ENCODE measurements at regions not wholly inside any gene's neighbourhood (a gene's known extent, or its start where the extent isn't known, plus 50 kb on each side); places are given as distances from the start of the nearest gene placed in this dataset.

- no peak for ATAC-seq
- H3K27me3 ChIP-seq, result no peaks in the 10 kb centered on the region
- no peaks in the 10 kb centered on the region for H3K4me1 ChIP-seq
- 71 to 84% (median 80%) methylated on average over 8 of the region's 8 CpGs for WGBS, 4 donors
- H3K36me3 ChIP-seq, result no peaks in the 10 kb centered on the region
- H3K9me3 ChIP-seq, result no peaks in the 10 kb centered on the region
- no peak overlapping the region for H3K27ac ChIP-seq
- no peak for DNase-seq
- H3K4me3 ChIP-seq, result no peak overlapping the region
- intact Hi-C loops (cut with DNase I), result loop anchor here in 2 of 10 donors (10.0 kb wide), 1 partner anchor 116 kb away; no protein-coding TSS in a partner anchor
- TF ChIP-seq POLR2A (IDR thresholded peaks at IDR 0.05), result no peak
- TF ChIP-seq, protein P1, sequence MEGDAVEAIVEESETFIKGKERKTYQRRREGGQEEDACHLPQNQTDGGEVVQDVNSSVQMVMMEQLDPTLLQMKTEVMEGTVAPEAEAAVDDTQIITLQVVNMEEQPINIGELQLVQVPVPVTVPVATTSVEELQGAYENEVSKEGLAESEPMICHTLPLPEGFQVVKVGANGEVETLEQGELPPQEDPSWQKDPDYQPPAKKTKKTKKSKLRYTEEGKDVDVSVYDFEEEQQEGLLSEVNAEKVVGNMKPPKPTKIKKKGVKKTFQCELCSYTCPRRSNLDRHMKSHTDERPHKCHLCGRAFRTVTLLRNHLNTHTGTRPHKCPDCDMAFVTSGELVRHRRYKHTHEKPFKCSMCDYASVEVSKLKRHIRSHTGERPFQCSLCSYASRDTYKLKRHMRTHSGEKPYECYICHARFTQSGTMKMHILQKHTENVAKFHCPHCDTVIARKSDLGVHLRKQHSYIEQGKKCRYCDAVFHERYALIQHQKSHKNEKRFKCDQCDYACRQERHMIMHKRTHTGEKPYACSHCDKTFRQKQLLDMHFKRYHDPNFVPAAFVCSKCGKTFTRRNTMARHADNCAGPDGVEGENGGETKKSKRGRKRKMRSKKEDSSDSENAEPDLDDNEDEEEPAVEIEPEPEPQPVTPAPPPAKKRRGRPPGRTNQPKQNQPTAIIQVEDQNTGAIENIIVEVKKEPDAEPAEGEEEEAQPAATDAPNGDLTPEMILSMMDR (IDR thresholded peaks at IDR 0.05), result no peak
Measured at GRCh38 chr4:185898413-185898812, 86.4 kb upstream of the SORBS2 start.

DNA sequence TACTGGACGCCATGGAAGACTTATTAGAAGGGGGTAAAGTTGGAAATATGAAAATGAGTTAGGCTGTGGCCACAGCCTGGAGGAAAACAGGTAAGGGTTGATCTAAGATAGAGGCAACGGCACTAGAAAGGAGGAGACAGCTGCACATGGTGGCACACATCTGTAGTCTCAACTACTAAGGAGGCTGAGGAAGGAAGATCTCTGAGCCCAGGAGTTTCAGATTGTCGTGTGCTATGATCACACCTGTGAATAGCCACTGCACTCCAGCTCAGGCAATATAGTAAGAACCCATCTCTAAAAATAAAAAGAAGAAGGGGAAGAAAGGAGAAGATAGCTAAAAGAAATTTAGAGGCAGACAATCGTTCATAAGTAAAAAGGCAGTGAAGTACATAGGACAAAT, 87.8 kb upstream of the SORBS2 start:
- Histone ChIP-seq H3K27ac (no peak overlapping the region), H3K9me3 (no peaks in the 10 kb centered on the region), H3K27me3 (no peaks in the 10 kb centered on the region), H3K4me1 (no peaks in the 10 kb centered on the region), H3K4me3 (no peak overlapping the region), H3K36me3 (no peaks in the 10 kb centered on the region)
- DNase-seq, result no peak
- intact Hi-C loops (cut with DNase I), result loop anchor here in 2 of 10 donors (10.0 kb wide), 1 partner anchor 115 kb away; no protein-coding TSS in a partner anchor
- TF ChIP-seq POLR2A (IDR thresholded peaks at IDR 0.05), result no peak
- TF ChIP-seq, protein P1 (IDR thresholded peaks at IDR 0.05), result no peak
- WGBS, 4 donors, result 78 to 90% (median 86%) methylated on average over 4 of the region's 4 CpGs
- ATAC-seq, result no peak

GRCh38 chr4:185902654-185903053, 90.7 kb upstream of the SORBS2 start:
- intact Hi-C loops (cut with DNase I), result no loop called here
- H3K4me1 ChIP-seq, result no peaks in the 10 kb centered on the region
- WGBS, 4 donors, result 73 to 79% (median 78%) methylated on average over 4 of the region's 4 CpGs
- H3K4me3 ChIP-seq, result no peak overlapping the region
- H3K36me3 ChIP-seq, result no peaks in the 10 kb centered on the region
- TF ChIP-seq POLR2A (IDR thresholded peaks at IDR 0.05), result no peak
- TF ChIP-seq, protein P1 (IDR thresholded peaks at IDR 0.05), result no peak
- no peaks in the 10 kb centered on the region for H3K27me3 ChIP-seq
- H3K27ac ChIP-seq, result no peak overlapping the region
- ATAC-seq (no peak), DNase-seq (no peak)
- no peaks in the 10 kb centered on the region for H3K9me3 ChIP-seq

DNA sequence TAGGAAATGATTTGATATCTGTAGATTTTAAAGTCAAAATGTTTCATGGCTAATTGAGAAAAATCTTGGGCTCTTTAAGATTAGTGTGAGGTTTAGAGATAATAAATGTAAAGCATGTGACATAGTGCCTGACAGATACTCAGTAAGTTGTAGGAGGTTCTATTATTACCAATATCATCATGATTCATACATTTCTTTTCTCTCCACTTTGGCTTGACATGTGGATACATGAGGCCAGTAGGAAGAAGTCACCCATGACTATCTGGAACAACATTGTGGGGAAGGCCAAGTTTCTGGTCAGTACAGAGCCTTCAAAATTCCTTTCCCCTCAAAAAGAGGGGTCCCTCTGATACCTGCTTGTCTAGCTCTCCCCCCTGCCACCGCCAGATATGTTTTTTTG, 91.2 kb upstream of the SORBS2 start:
- 93 to 100% (median 100%) methylated on average over 1 of the region's 1 CpG for WGBS, 4 donors
- intact Hi-C loops (cut with DNase I), result no loop called here
- ATAC-seq (no peak), DNase-seq (no peak)
- H3K27ac ChIP-seq, result no peak overlapping the region
- TF ChIP-seq POLR2A (IDR thresholded peaks at IDR 0.05), result no peak
- TF ChIP-seq, protein P1 (IDR thresholded peaks at IDR 0.05), result no peak
- no peaks in the 10 kb centered on the region for H3K27me3 ChIP-seq
- no peaks in the 10 kb centered on the region for H3K9me3 ChIP-seq
- no peaks in the 10 kb centered on the region for H3K36me3 ChIP-seq
- H3K4me1 ChIP-seq, result no peaks in the 10 kb centered on the region
- H3K4me3 ChIP-seq, result no peak overlapping the region

Data from heart left ventricle (tissue), 16 donors.